ENCODE measurements at regions not wholly inside any gene's neighbourhood (a gene's known extent, or its start where the extent isn't known, plus 50 kb on each side); places are given as distances from the start of the nearest gene placed in this dataset.
A peak's percentile ranks its signal among the peaks of the same experiment; 100 is the strongest.

- Histone ChIP-seq H3K4me3 (no peak overlapping the region), H3K4me1 (peaks cover 16% of the 10 kb centered on the region), H3K9me3 (no peaks in the 10 kb centered on the region), H3K4me2 (no peak overlapping the region), H3K27ac (no peak overlapping the region)
- TF ChIP-seq CEBPB (IDR thresholded peaks at IDR 0.05) (no peak), TFCP2L1 (CRISPR knock-in tag; IDR thresholded peaks at IDR 0.05) (no peak), CBX2 (IDR thresholded peaks at IDR 0.05; ENCODE audit: borderline replicate concordance, low read depth) (no peak), HES2 (IDR thresholded peaks at IDR 0.05) (no peak), RCOR1 (IDR thresholded peaks at IDR 0.05; ENCODE audit: low read depth, low read length) (no peak), CHD4 (IDR thresholded peaks at IDR 0.05; ENCODE audit: borderline replicate concordance) (no peak), CTCF (IDR thresholded peaks at IDR 0.05) (no peak), NPAS2 (CRISPR knock-in tag; IDR thresholded peaks at IDR 0.05; ENCODE audit: borderline replicate concordance) (no peak), BHLHE40 (IDR thresholded peaks at IDR 0.05; ENCODE audit: low read depth, low read length) (no peak), FOSL2 (IDR thresholded peaks at IDR 0.05) (no peak), FOSL2 (CRISPR knock-in tag; IDR thresholded peaks at IDR 0.05) (no peak)
- DNase-seq (ENCODE audit: low read depth in 1 of 2, low spot score in 1 of 2), result no peak
- no peak for ATAC-seq
- CTCF ChIA-PET, result no interaction called here
- POLR2A ChIA-PET, result no interaction called here
- 75% methylated on average over 2 of the region's 2 CpGs for WGBS (ENCODE audit: missing lambda C conversion rate)
- no peak for FAIRE-seq
Observed at GRCh38 chrX:40478474-40479065, 102.2 kb upstream of the ATP6AP2 start.

- peaks cover 17% of the 10 kb centered on the region for H3K4me1 ChIP-seq
- TF ChIP-seq ESRRA (IDR thresholded peaks at IDR 0.05; ENCODE audit: borderline replicate concordance, low read length), result no peak
- TF ChIP-seq MAX (IDR thresholded peaks at IDR 0.05), result no peak
- no peak for TF ChIP-seq ZFP36 (IDR thresholded peaks at IDR 0.05; ENCODE audit: borderline replicate concordance, partially characterized antibody)
- no peak for TF ChIP-seq BHLHE40 (IDR thresholded peaks at IDR 0.05; ENCODE audit: low read depth, low read length)
- TF ChIP-seq ELK1 (IDR thresholded peaks at IDR 0.05; ENCODE audit: low read depth, low read length), result no peak
- no peak for TF ChIP-seq HOXA7 (CRISPR knock-in tag; IDR thresholded peaks at IDR 0.05)
- TF ChIP-seq HOXB13 (CRISPR knock-in tag; IDR thresholded peaks at IDR 0.05; ENCODE audit: low read depth), result no peak
- TF ChIP-seq HOXB5 (CRISPR knock-in tag; IDR thresholded peaks at IDR 0.05), result no peak
- ChIA-PET POLR2A (no interaction called here), CTCF (interaction anchor here (0.7 to 0.9 kb wide), 2 partner anchors 12 to 1723 kb away, joined by 3 to 5 read pairs; no protein-coding TSS in a partner anchor)
- H3K4me2 ChIP-seq, result no peak overlapping the region
- FAIRE-seq, result no peak
- WGBS (ENCODE audit: missing lambda C conversion rate), result 79% methylated on average over 7 of the region's 7 CpGs
- H3K27ac ChIP-seq, result no peak overlapping the region
- ATAC-seq, result no peak
- DNase-seq (ENCODE audit: low read depth in 1 of 2, low spot score in 1 of 2), result no peak
- no peaks in the 10 kb centered on the region for H3K9me3 ChIP-seq
- no peak overlapping the region for H3K4me3 ChIP-seq
Observed at GRCh38 chrX:40476958-40477357, 103.8 kb upstream of the ATP6AP2 start.

- Histone ChIP-seq H3K4me1 (peaks cover 17% of the 10 kb centered on the region), H3K27ac (peak overlapping the region; percentile 8 to 84; a peak in 5 of 6 replicates), H3K4me2 (peak overlapping the region; percentile 61), H3K9me3 (no peaks in the 10 kb centered on the region), H3K4me3 (no peak overlapping the region)
- FAIRE-seq (no peak), DNase-seq (ENCODE audit: low read depth in 1 of 2, low spot score in 1 of 2) (no peak), ATAC-seq (peak in 1 of 2 experiments; percentile 53; a peak in 3 of 6 replicates)
- 73% methylated on average over 3 of the region's 9 CpGs for WGBS (ENCODE audit: missing lambda C conversion rate)
- POLR2A ChIA-PET, result no interaction called here
- TF ChIP-seq CEBPB (IDR thresholded peaks at IDR 0.05) (no peak), HEYL (CRISPR knock-in tag; IDR thresholded peaks at IDR 0.05) (no peak), CHD4 (IDR thresholded peaks at IDR 0.05; ENCODE audit: borderline replicate concordance) (no peak), ZNF302 (CRISPR knock-in tag; IDR thresholded peaks at IDR 0.05) (no peak), HOXA7 (CRISPR knock-in tag; IDR thresholded peaks at IDR 0.05) (no peak)
- CTCF ChIA-PET, result no interaction called here
Observed at GRCh38 chrX:40474645-40475044, 106.1 kb upstream of the ATP6AP2 start.
